ENCODE measurements at regions not wholly inside any gene's neighbourhood (a gene's known extent, or its start where the extent isn't known, plus 50 kb on each side); places are given as distances from the start of the nearest gene placed in this dataset.

DNA sequence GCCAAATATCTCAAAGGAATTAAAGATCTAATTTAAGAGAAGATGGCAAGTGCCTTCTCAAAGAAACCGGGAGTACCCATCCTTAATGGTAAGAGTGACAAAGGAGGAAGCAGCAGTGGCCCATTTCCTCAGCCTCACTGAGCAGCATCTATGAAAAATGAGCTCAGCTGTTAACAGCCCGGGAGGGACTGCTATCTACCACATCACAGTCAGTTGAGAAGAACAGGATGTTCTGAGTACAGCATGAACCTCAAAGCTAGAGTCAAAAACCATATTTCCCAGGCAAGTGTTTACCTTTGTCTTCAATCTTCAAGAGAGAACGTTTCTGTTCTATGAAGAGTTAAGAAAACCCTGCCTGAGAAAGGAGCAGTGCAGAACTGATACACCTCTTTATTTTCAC lies 115.0 kb downstream of the BTG1 start:
- TF ChIP-seq POLR2AphosphoS5 (IDR thresholded peaks at IDR 0.05) = peak in 1 of 3 donors; percentile 99
- TF ChIP-seq, protein P1, sequence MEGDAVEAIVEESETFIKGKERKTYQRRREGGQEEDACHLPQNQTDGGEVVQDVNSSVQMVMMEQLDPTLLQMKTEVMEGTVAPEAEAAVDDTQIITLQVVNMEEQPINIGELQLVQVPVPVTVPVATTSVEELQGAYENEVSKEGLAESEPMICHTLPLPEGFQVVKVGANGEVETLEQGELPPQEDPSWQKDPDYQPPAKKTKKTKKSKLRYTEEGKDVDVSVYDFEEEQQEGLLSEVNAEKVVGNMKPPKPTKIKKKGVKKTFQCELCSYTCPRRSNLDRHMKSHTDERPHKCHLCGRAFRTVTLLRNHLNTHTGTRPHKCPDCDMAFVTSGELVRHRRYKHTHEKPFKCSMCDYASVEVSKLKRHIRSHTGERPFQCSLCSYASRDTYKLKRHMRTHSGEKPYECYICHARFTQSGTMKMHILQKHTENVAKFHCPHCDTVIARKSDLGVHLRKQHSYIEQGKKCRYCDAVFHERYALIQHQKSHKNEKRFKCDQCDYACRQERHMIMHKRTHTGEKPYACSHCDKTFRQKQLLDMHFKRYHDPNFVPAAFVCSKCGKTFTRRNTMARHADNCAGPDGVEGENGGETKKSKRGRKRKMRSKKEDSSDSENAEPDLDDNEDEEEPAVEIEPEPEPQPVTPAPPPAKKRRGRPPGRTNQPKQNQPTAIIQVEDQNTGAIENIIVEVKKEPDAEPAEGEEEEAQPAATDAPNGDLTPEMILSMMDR (IDR thresholded peaks at IDR 0.05 in 8 of 11, conservative IDR thresholded peaks at IDR 0.05 in 3 of 11) = no peak
